Neural progenitor cell (in vitro differentiated cells): ENCODE measurements at regions not wholly inside any gene's neighbourhood (a gene's known extent, or its start where the extent isn't known, plus 50 kb on each side); places are given as distances from the start of the nearest gene placed in this dataset. TPM values are rescaled to one million over a fixed set of nuclear protein-coding genes. Genes with fewer than 3 reads are reported as not detected.

Experiments
- DNase-seq: peaks from one replicate; pipeline ENCODE4 v3.0.0-alpha.2; 2016; ENCODE audit warnings: low spot score
- H2AFZ ChIP-seq: fragments of 200-600 bp; sonication (generic); replicated peaks from 2 replicates; pipeline ENCODE4 v1.6.1; 2016; ENCODE audit warnings: antibody characterized with exemption
- H3F3A ChIP-seq: fragments of 200-600 bp; sonication (generic); 2 replicates; pipeline ENCODE4 v1.6.1; 2016; ENCODE audit warnings: antibody characterized with exemption, low read depth
- H3K27ac ChIP-seq: fragments of 200-600 bp; sonication (generic); 2 replicates; pipeline ENCODE4 v1.5.1; 2016; ENCODE audit warnings: mild to moderate bottlenecking
- H3K27me3 ChIP-seq: fragments of 200-600 bp; sonication (generic); 2 replicates; pipeline ENCODE4 v1.6.1; 2016; ENCODE audit warnings: mild to moderate bottlenecking, moderate library complexity
- H3K36me3 ChIP-seq: fragments of 200-600 bp; sonication (generic); 2 replicates; pipeline ENCODE4 v1.5.1; 2016
- H3K4me1 ChIP-seq: fragments of 200-600 bp; sonication (generic); 2 replicates; pipeline ENCODE4 v1.6.1; 2016; ENCODE audit warnings: mixed run types
- H3K4me2 ChIP-seq: fragments of 200-600 bp; sonication (generic); 2 replicates; pipeline ENCODE4 v1.6.1; 2016
- H3K4me3 ChIP-seq: fragments of 200-600 bp; sonication (generic); 2 replicates; pipeline ENCODE4 v1.5.1; 2016
- H3K79me2 ChIP-seq: fragments of 200-600 bp; sonication (generic); 2 replicates; pipeline ENCODE4 v1.6.1; 2016; ENCODE audit warnings: low read depth
- H3K9ac ChIP-seq: fragments of 200-600 bp; sonication (generic); 2 replicates; pipeline ENCODE4 v1.6.1; 2016
- H3K9me3 ChIP-seq: fragments of 200-600 bp; sonication (generic); 2 replicates; pipeline ENCODE4 v1.5.1; 2016; ENCODE audit warnings: low read depth
- H4K20me1 ChIP-seq: fragments of 200-600 bp; sonication (generic); 2 replicates; pipeline ENCODE4 v1.6.1; 2016; ENCODE audit warnings: low read depth
- H3K27ac Mint-ChIP-seq: 3 replicates; pipeline ENCODE4 v1.8.0; 2021; ENCODE audit warnings: mixed read lengths
- H3K27me3 Mint-ChIP-seq: 2 replicates; pipeline ENCODE4 v1.8.0; 2022; ENCODE audit warnings: low read depth, mild to moderate bottlenecking, inconsistent platforms, moderate library complexity, mixed read lengths; ENCODE audit not compliant: insufficient read depth
- H3K36me3 Mint-ChIP-seq: 3 replicates; pipeline ENCODE4 v1.8.0; 2021; ENCODE audit warnings: mixed read lengths
- H3K4me1 Mint-ChIP-seq: 3 replicates; pipeline ENCODE4 v1.8.0; 2021; ENCODE audit warnings: mixed read lengths
- H3K4me3 Mint-ChIP-seq: 3 replicates; pipeline ENCODE4 v1.8.0; 2021; ENCODE audit warnings: mild to moderate bottlenecking, moderate library complexity, mixed read lengths
- H3K9me3 Mint-ChIP-seq: 3 replicates; pipeline ENCODE4 v1.8.0; 2020; ENCODE audit warnings: mixed read lengths
- EZH2 ChIP-seq: fragments of 200-600 bp; sonication (generic); IDR thresholded peaks from 2 replicates; pipeline ENCODE4 v1.6.1; 2017; ENCODE audit warnings: antibody characterized with exemption, mild to moderate bottlenecking, moderate library complexity
- EZH2phosphoT487 ChIP-seq: fragments of 200-600 bp; sonication (generic); IDR thresholded peaks from 2 replicates; pipeline ENCODE4 v1.6.1; 2017; ENCODE audit warnings: antibody characterized with exemption
- small RNA-seq: library from RNA; depleted of rRNA; stranded (forward); fragments of <200 nt; gene quantifications from one replicate; pipeline ENCODE3, GENCODE V24; 2015
- TF ChIP-seq, protein P1 (sequence below): fragments of 200-600 bp; sonication (generic); IDR thresholded peaks from 2 replicates; pipeline ENCODE4 v1.5.1; 2017; ENCODE audit warnings: antibody characterized with exemption, mild to moderate bottlenecking

DNA sequence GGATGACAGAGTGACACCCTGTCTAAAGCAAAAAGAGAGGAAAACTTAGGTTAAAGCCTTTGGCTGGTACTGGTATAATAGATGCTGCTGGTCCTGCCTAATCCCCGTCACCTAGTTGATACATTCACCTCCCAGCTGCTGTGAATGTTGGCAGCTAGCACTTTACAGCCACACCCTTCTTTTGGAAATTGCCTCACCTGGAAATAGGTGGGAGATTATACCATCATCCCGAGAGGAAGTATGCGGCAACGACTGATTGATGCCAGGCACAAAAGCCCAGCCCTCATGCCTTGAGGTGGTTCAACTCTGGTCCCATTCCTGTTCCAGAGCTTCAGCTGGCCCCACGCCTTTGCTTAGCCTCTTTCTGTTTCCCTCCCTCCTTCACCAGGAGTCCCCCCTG lies 53.2 kb upstream of the SIAH1 start:
- H3K4me1 ChIP-seq: no peaks in the 10 kb centered on the region
- no peak overlapping the region for H3K4me3 Mint-ChIP-seq
- no peak overlapping the region for H3K27ac ChIP-seq
- no peaks in the 10 kb centered on the region for H3K4me1 Mint-ChIP-seq
- no peaks in the 10 kb centered on the region for H3K9me3 Mint-ChIP-seq
- H3F3A ChIP-seq: no peaks in the 10 kb centered on the region
- H3K27me3 Mint-ChIP-seq: peaks cover 16% of the 10 kb centered on the region
- no peak overlapping the region for H3K9ac ChIP-seq
- H3K27me3 ChIP-seq: no peaks in the 10 kb centered on the region
- H3K27ac Mint-ChIP-seq: no peak overlapping the region
- H3K4me2 ChIP-seq: no peak overlapping the region
- no peak for DNase-seq
- no peak overlapping the region for H2AFZ ChIP-seq
- H3K9me3 ChIP-seq: no peaks in the 10 kb centered on the region
- no peaks in the 10 kb centered on the region for H3K79me2 ChIP-seq
- no peaks in the 10 kb centered on the region for H3K36me3 ChIP-seq
- no peak overlapping the region for H3K4me3 ChIP-seq
- H3K36me3 Mint-ChIP-seq: no peaks in the 10 kb centered on the region
- TF ChIP-seq, protein P1, sequence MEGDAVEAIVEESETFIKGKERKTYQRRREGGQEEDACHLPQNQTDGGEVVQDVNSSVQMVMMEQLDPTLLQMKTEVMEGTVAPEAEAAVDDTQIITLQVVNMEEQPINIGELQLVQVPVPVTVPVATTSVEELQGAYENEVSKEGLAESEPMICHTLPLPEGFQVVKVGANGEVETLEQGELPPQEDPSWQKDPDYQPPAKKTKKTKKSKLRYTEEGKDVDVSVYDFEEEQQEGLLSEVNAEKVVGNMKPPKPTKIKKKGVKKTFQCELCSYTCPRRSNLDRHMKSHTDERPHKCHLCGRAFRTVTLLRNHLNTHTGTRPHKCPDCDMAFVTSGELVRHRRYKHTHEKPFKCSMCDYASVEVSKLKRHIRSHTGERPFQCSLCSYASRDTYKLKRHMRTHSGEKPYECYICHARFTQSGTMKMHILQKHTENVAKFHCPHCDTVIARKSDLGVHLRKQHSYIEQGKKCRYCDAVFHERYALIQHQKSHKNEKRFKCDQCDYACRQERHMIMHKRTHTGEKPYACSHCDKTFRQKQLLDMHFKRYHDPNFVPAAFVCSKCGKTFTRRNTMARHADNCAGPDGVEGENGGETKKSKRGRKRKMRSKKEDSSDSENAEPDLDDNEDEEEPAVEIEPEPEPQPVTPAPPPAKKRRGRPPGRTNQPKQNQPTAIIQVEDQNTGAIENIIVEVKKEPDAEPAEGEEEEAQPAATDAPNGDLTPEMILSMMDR: no peak
- TF ChIP-seq EZH2phosphoT487 (no peak), EZH2 (no peak)
- no peaks in the 10 kb centered on the region for H4K20me1 ChIP-seq

DNA sequence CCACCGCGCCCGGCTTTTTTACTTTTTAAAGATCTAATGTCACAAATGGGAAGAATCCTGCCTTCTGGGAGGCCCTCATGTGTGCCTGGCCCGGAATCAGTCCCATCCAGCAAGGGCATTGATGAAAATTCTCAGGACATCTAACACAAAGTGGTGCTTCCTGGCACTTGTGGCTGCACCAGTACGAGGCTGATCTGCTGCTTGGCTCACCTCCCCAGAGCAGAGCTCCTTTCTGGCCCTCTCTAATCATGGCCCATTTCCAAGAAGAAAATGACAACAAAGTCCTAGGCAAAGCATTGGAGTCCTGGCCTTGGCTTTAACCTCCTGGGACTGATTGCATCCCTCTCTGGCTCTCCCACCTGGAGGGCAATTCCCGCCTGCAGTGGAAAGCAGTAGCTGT lies 50.7 kb upstream of the SIAH1 start:
- Histone ChIP-seq H3K4me3 (no peak overlapping the region), H3K4me1 (no peaks in the 10 kb centered on the region), H3K79me2 (no peaks in the 10 kb centered on the region), H3K9me3 (no peaks in the 10 kb centered on the region), H2AFZ (no peak overlapping the region), H3K27me3 (no peaks in the 10 kb centered on the region), H3K27ac (no peak overlapping the region), H3K9ac (no peak overlapping the region), H3F3A (no peaks in the 10 kb centered on the region), H3K36me3 (no peaks in the 10 kb centered on the region), H4K20me1 (no peaks in the 10 kb centered on the region), H3K4me2 (no peak overlapping the region)
- Mint-ChIP-seq H3K4me3 (no peak overlapping the region), H3K27ac (no peak overlapping the region), H3K4me1 (no peaks in the 10 kb centered on the region), H3K9me3 (no peaks in the 10 kb centered on the region), H3K27me3 (peaks cover 19% of the 10 kb centered on the region), H3K36me3 (no peaks in the 10 kb centered on the region)
- TF ChIP-seq, protein P1: no peak
- TF ChIP-seq EZH2 (no peak), EZH2phosphoT487 (no peak)
- no peak for DNase-seq

DNA sequence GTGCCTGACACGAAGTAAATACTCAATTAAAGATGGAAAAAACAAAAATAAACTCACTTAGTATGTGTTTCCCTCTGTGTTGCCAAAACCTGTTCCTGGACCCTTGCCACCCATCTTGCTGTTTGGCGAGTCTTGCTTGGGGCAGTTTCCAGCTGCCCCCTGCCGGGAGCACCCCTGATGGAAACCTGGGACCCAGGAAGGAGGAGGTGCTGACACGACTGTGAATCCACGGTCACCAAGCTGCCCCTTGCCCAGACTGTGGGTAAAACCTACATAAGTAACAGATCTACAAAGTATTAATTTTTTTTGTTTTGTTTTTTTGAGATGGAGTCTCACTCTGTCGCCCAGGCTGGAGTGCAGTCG lies 50.1 kb upstream of the SIAH1 start:
- Mint-ChIP-seq H3K4me1 (no peaks in the 10 kb centered on the region), H3K9me3 (no peaks in the 10 kb centered on the region), H3K36me3 (no peaks in the 10 kb centered on the region), H3K4me3 (no peak overlapping the region), H3K27ac (no peak overlapping the region), H3K27me3 (peaks cover 19% of the 10 kb centered on the region)
- Histone ChIP-seq H3K4me3 (no peak overlapping the region), H3K79me2 (no peaks in the 10 kb centered on the region), H3K9ac (no peak overlapping the region), H3K9me3 (no peaks in the 10 kb centered on the region), H3F3A (no peaks in the 10 kb centered on the region), H3K36me3 (no peaks in the 10 kb centered on the region), H3K4me1 (no peaks in the 10 kb centered on the region), H3K27ac (no peak overlapping the region), H3K27me3 (no peaks in the 10 kb centered on the region), H2AFZ (no peak overlapping the region), H4K20me1 (no peaks in the 10 kb centered on the region), H3K4me2 (no peak overlapping the region)
- TF ChIP-seq, protein P1: no peak
- TF ChIP-seq EZH2: no peak
- no peak for TF ChIP-seq EZH2phosphoT487
- DNase-seq: no peak

Small RNA genes in the stretch of these regions (small RNA-seq; reads per million reads assigned to genes)
- gene AC026470.1: not detected
